HUES6 (cell line): ENCODE measurements at regions not wholly inside any gene's neighbourhood (a gene's known extent, or its start where the extent isn't known, plus 50 kb on each side); places are given as distances from the start of the nearest gene placed in this dataset.
"Not testable (repeated sequence)": the region's sequence is repeated elsewhere in the genome, so short reads cannot be mapped to it uniquely, and the experiment has no call there.

Experiments
- H3K27ac ChIP-seq: 2 replicates; pipeline ENCODE4 v1.7.0; 2013; ENCODE audit warnings: low read depth, mild to moderate bottlenecking, low read length, inconsistent platforms
- H3K27me3 ChIP-seq: 2 replicates; pipeline ENCODE4 v1.6.1; 2013; ENCODE audit warnings: low read length; ENCODE audit not compliant: control insufficient read depth, insufficient read depth
- H3K36me3 ChIP-seq: 2 replicates; pipeline ENCODE4 v1.6.1; 2013; ENCODE audit warnings: low read length; ENCODE audit not compliant: control insufficient read depth, insufficient read depth
- H3K4me1 ChIP-seq: 2 replicates; pipeline ENCODE4 v1.6.1; 2013; ENCODE audit warnings: low read length; ENCODE audit not compliant: control insufficient read depth, insufficient read depth
- H3K4me3 ChIP-seq: 2 replicates; pipeline ENCODE4 v1.5.1; 2013; ENCODE audit warnings: low read depth, low read length
- H3K9ac ChIP-seq: one replicate; pipeline ENCODE4 v1.6.1; 2013; ENCODE audit warnings: mild to moderate bottlenecking, low read length
- H3K9me3 ChIP-seq: 2 replicates; pipeline ENCODE4 v1.6.1; 2013; ENCODE audit warnings: low read depth, low read length; ENCODE audit not compliant: control insufficient read depth, insufficient read depth

- H3K9ac ChIP-seq = no peak overlapping the region
- no peaks in the 10 kb centered on the region for H3K36me3 ChIP-seq
- H3K4me3 ChIP-seq = no peak overlapping the region
- H3K4me1 ChIP-seq = peaks cover 8% of the 10 kb centered on the region
- no peak overlapping the region for H3K27ac ChIP-seq
- no peaks in the 10 kb centered on the region for H3K27me3 ChIP-seq
- H3K9me3 ChIP-seq = no peaks in the 10 kb centered on the region
These were observed 2183.2 kb upstream of the AGA start for GRCh38 chr4:179625406-179625805.

- no peaks in the 10 kb centered on the region for H3K9me3 ChIP-seq
- H3K27ac ChIP-seq = no peak overlapping the region
- H3K27me3 ChIP-seq = no peaks in the 10 kb centered on the region
- peaks cover 8% of the 10 kb centered on the region for H3K4me1 ChIP-seq
- no peak overlapping the region for H3K4me3 ChIP-seq
- no peaks in the 10 kb centered on the region for H3K36me3 ChIP-seq
- no peak overlapping the region for H3K9ac ChIP-seq
These were observed 2184.4 kb upstream of the AGA start for GRCh38 chr4:179626687-179627086.

- no peak overlapping the region for H3K9ac ChIP-seq
These were observed 2189.1 kb upstream of the AGA start for GRCh38 chr4:179631321-179631720.

GRCh38 chr4:179634862-179635261 lies 2192.6 kb upstream of the AGA start:
- no peaks in the 10 kb centered on the region for H3K36me3 ChIP-seq
- no peak overlapping the region for H3K27ac ChIP-seq
- H3K4me1 ChIP-seq = no peaks in the 10 kb centered on the region
- no peak overlapping the region for H3K9ac ChIP-seq
- no peak overlapping the region for H3K4me3 ChIP-seq
- H3K27me3 ChIP-seq = no peaks in the 10 kb centered on the region
- peaks cover 9% of the 10 kb centered on the region for H3K9me3 ChIP-seq

More at GRCh38 chr4:179631321-179631720, 2189.1 kb upstream of the AGA start:
- Histone ChIP-seq H3K9me3 (peaks cover 6% of the 10 kb centered on the region), H3K4me1 (no peaks in the 10 kb centered on the region), H3K36me3 (no peaks in the 10 kb centered on the region), H3K27ac (no peak overlapping the region), H3K27me3 (no peaks in the 10 kb centered on the region), H3K4me3 (no peak overlapping the region)

GRCh38 chr4:179662522-179662921 lies 2220.3 kb upstream of the AGA start:
- H3K9ac ChIP-seq = no peak overlapping the region
- no peak overlapping the region for H3K4me3 ChIP-seq
- no peaks in the 10 kb centered on the region for H3K27me3 ChIP-seq
- peaks cover 7% of the 10 kb centered on the region for H3K4me1 ChIP-seq
- H3K27ac ChIP-seq = no peak overlapping the region
- H3K9me3 ChIP-seq = peaks cover 2% of the 10 kb centered on the region; the same call in 1 of the 2 replicates
- no peaks in the 10 kb centered on the region for H3K36me3 ChIP-seq

GRCh38 chr4:179663641-179664429 lies 2221.6 kb upstream of the AGA start:
- Histone ChIP-seq H3K4me1 (peaks cover 7% of the 10 kb centered on the region), H3K27me3 (no peaks in the 10 kb centered on the region), H3K4me3 (no peak overlapping the region), H3K9me3 (peaks cover 2% of the 10 kb centered on the region; the same call in 1 of the 2 replicates), H3K27ac (no peak overlapping the region), H3K9ac (no peak overlapping the region), H3K36me3 (no peaks in the 10 kb centered on the region)

- no peaks in the 10 kb centered on the region for H3K36me3 ChIP-seq
- no peak overlapping the region for H3K9ac ChIP-seq
- H3K27ac ChIP-seq = no peak overlapping the region
- no peaks in the 10 kb centered on the region for H3K27me3 ChIP-seq
- H3K4me3 ChIP-seq = no peak overlapping the region
- peaks cover 7% of the 10 kb centered on the region for H3K4me1 ChIP-seq
- peaks cover 2% of the 10 kb centered on the region; the same call in 1 of the 2 replicates for H3K9me3 ChIP-seq
These were observed 2222.3 kb upstream of the AGA start for GRCh38 chr4:179664430-179665027.

- no peaks in the 10 kb centered on the region for H3K9me3 ChIP-seq
- no peak overlapping the region for H3K27ac ChIP-seq
- H3K9ac ChIP-seq = no peak overlapping the region
- no peaks in the 10 kb centered on the region for H3K27me3 ChIP-seq
- no peak overlapping the region for H3K4me3 ChIP-seq
- no peaks in the 10 kb centered on the region for H3K36me3 ChIP-seq
- H3K4me1 ChIP-seq = peaks cover 4% of the 10 kb centered on the region; the same call in 1 of the 2 replicates
These were observed 2224.0 kb upstream of the AGA start for GRCh38 chr4:179666226-179666625.

GRCh38 chr4:179671609-179672008 lies 2229.4 kb upstream of the AGA start:
- H3K4me3 ChIP-seq = no peak overlapping the region
- no peak overlapping the region for H3K9ac ChIP-seq
- H3K27ac ChIP-seq = no peak overlapping the region
- H3K27me3 ChIP-seq = no peaks in the 10 kb centered on the region
- peaks cover under 1% of the 10 kb centered on the region; the same call in 1 of the 2 replicates for H3K4me1 ChIP-seq
- H3K9me3 ChIP-seq = peaks cover 15% of the 10 kb centered on the region
- H3K36me3 ChIP-seq = no peaks in the 10 kb centered on the region

GRCh38 chr4:179678093-179678814 lies 2236.0 kb upstream of the AGA start:
- no peaks in the 10 kb centered on the region for H3K4me1 ChIP-seq

GRCh38 chr4:179683661-179684060 lies 2241.4 kb upstream of the AGA start:
- not testable (repeated sequence) for H3K4me3 ChIP-seq, H3K9me3 ChIP-seq, H3K36me3 ChIP-seq, H3K27ac ChIP-seq, H3K9ac ChIP-seq, H3K27me3 ChIP-seq, H3K4me1 ChIP-seq

More at GRCh38 chr4:179678093-179678814, 2236.0 kb upstream of the AGA start:
- Histone ChIP-seq H3K9ac (no peak overlapping the region), H3K9me3 (peaks cover 10% of the 10 kb centered on the region; the same call in 1 of the 2 replicates), H3K27me3 (no peaks in the 10 kb centered on the region), H3K36me3 (no peaks in the 10 kb centered on the region), H3K4me3 (no peak overlapping the region), H3K27ac (no peak overlapping the region)
